HG03095 (cell line): ENCODE measurements at regions not wholly inside any gene's neighbourhood (a gene's known extent, or its start where the extent isn't known, plus 50 kb on each side); places are given as distances from the start of the nearest gene placed in this dataset.

ENCODE experiments used
- ATAC-seq: cut with Tn5 transposase; IDR thresholded peaks from one replicate; pipeline ENCODE4 v1.9.1; 2021; ENCODE audit warnings: moderate library complexity; ENCODE audit not compliant: unreplicated experiment

- no peak for ATAC-seq
Observed at GRCh38 chr1:98088381-98088780, 167.5 kb upstream of the DPYD start.

GRCh38 chr1:98086796-98087441, 166.1 kb upstream of the DPYD start:
- no peak for ATAC-seq

GRCh38 chr1:98086156-98086555, 165.3 kb upstream of the DPYD start:
- no peak for ATAC-seq

GRCh38 chr1:98084188-98084587, 163.4 kb upstream of the DPYD start:
- no peak for ATAC-seq

DNA sequence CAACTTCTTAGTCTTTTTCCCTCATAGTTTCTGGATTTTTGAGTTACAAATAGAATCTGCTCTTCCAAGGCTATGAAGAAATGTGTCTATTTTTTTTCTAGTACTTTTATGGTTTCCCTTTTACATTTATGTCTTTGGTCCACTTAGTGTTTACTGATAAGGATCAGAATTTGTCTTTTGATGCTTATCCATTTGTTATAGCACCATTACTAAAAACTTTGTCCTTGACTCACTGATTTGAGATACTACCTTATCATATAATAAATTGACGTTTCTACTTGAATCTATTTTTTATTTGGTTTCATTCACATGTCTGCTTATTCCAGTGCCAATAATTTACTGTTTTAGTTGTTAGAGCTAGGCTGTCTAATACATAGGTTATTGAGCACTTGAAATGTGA, 161.1 kb upstream of the DPYD start:
- ATAC-seq = no peak

GRCh38 chr1:98078596-98078995, 157.8 kb upstream of the DPYD start:
- no peak for ATAC-seq

- no peak for ATAC-seq
Observed at GRCh38 chr1:98077691-98078090, 156.9 kb upstream of the DPYD start.

DNA sequence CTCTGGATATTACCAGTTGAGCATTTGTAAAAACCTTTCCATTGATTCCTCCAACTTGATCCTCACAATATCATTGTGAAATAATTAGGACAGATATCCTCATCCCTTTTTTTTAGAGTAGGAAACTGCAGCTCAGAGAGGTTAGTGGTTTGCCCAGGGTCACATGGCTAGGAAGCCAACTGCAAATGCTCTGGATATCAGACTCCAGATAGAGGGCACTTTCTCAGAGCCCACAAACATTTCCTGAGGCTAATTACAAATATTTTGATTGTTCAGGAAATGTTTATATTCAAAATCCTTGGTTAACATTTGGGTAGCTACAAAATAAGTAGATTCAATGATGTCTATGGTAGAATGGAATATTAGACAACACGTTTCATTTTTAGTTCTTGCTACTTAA, 154.8 kb upstream of the DPYD start:
- no peak for ATAC-seq

GRCh38 chr1:98073823-98074222, 153.0 kb upstream of the DPYD start:
- ATAC-seq = no peak

DNA sequence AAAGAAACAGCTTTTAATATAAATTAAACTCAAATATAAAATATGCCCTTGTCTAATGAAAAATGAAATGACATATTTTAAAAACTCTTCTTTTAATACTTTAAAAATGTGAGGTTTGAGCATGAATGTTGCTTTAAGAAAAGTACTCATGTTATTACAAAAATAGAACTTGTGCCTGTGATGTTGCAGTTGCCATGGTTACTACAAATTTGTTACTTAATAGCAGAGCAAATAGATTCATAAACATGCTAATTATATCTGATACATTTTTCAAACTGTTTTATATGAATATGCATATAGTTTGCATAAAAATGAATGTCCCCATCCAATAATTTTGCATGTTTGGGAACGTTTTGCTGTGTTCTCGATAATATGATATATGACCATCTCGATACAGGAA, 152.3 kb upstream of the DPYD start:
- ATAC-seq = no peak

GRCh38 chr1:98072047-98072446, 151.2 kb upstream of the DPYD start:
- ATAC-seq = no peak

DNA sequence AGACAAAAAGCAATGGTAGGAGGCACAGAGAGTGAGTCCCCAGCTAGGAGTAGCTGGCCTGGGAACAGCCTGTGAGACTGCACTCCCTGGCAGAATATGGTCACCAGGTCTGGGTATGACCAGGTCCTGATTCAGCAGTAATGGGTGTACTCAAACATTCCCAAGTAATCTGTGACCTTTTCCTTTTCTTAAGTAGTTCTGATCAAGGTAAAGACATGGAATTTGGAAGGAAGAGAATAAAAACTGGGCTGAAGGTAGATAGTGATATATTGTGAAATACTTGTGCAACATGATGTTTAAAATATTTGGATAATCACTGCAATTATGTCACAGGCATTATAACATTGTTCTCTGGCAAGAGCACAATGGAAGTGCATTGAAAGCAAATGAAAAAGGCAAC, 147.2 kb upstream of the DPYD start:
- no peak for ATAC-seq

- ATAC-seq = no peak
Observed at GRCh38 chr1:98066911-98067310, 146.1 kb upstream of the DPYD start.

DNA sequence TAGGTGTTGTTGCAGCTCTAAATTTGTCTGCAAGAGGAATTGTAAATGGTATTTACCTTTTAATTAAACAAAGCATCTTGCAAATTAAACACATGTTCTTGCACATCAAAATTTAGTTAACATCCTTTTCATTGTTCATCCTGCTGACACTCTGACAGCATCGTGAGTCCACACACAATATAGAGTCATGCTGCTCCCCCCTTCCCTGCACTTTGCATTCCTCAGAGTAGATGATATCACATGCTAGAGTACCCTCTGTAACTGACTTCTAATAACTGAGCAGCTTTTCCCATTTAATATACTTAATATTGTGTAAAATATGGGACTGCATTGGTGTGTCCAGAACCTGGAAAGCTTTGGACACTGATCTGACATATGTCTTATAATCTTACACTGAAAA, 138.8 kb upstream of the DPYD start:
- no peak for ATAC-seq

GRCh38 chr1:98058676-98059075, 137.8 kb upstream of the DPYD start:
- no peak for ATAC-seq

DNA sequence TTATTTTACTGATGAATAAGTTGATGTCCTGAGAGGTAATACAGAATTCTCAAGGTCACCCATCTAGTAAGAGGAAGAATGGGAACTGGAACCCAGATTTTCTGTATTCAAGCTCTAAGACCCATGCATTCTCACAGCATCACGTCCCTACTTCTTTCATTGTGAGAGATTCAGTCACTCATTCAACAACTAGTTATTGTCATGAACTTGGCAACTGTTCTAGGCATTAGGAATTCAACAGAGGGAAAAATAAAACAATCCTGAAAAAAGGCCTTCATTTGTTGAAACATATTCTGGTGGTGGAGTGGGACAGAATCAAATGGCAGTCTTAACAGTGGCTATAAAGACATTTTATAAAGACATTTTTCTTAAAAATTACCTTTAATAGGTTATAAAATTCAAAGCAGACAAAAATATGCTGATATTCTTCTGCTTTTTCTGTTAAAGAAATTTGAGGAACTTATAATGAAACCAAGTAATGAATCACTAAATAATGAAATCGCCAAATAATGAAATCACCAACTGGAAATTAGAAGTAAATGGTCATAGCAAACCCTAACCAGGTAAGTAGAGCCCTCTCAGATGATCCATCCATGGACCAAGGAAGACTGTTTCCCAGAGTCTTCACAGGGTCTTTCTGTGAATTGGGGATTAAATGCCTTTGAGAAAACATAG, 136.5 kb upstream of the DPYD start:
- ATAC-seq = no peak

DNA sequence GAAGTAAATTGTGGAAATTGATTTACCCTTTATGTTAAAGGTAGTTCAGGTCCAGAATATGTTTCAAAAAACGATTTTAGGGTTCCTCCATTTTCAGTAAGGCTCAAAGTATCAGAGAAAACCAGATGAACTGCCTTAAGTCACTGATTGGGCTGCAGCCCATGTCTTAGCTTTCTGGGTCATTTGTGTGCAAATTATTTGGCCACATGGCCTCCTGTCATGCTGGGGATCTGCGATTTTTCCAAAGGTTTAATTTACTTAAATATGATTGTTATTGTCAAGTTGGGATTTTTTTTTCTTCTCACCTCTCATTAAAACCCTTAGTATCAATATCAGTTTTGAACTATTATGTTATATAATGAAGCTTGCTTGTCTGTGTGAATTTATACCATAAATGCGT, 135.9 kb upstream of the DPYD start:
- no peak for ATAC-seq

DNA sequence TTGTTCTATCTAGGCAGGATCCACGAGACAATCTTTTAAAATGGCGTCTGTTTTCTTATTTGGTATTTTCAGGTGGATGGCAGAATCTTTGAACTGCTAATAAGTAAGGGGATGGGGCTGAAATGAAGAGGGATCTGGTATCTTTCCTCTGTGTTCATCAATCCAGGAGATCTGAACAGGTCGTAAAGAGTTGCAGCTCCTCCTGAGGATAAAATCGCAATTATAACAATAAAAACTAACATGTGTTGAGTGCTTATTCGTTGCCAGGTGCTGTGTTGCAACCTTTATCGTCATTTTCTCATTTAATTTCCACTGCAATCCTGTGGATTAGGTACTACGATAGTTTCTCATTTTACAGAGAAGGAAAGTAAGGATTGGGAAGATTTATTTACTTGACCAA, 134.6 kb upstream of the DPYD start:
- ATAC-seq = no peak

DNA sequence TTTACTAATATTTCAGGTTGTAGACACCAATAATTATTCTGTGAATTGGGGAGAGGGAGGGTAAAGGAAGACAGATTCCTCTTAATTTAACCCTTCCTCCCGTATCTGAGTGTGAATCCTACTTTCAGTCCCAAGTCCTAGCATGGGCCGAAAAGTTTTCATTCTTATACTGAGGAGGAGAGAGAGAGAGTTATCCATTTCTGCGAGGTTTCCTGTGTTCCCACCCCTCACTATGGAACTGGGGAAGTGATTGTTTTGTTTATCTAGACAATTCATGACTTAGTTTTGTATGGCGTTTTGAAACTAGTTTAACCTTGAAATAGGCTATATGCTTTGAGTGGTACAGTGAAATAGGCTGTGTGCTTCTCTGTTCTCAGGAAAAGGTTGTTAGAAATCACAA, 134.0 kb upstream of the DPYD start:
- ATAC-seq = no peak

DNA sequence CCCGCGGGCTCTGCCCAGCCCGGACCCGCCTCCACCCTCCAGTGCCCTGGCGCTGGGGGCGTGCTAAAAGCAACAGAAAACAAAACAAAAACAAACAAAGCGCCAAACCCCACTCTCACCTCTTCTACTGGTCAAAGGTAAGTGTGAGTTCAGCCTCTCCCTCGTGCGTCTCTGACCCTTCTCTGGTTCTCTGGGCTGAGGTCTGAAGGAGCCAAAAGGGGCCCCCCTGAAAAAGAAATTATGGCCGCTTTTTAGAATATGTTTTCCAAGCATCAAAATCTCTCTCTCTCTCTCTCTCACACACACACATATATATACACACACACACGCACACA, 133.5 kb upstream of the DPYD start:
- no peak for ATAC-seq

- ATAC-seq = peak; percentile 92
Observed at GRCh38 chr1:98053471-98054366, 132.9 kb upstream of the DPYD start.

- peak; percentile 53 for ATAC-seq
Observed at GRCh38 chr1:98051065-98051675, 130.3 kb upstream of the DPYD start.
